HEK293 (cell line): ENCODE measurements at regions not wholly inside any gene's neighbourhood (a gene's known extent, or its start where the extent isn't known, plus 50 kb on each side); places are given as distances from the start of the nearest gene placed in this dataset.

Source experiments
- CTCF ChIA-PET: fragments of 350-600 bp; formaldehyde crosslinking; extraction: SDS; loops from one replicate; lab custom pipeline; 2021; ENCODE audit warnings: antibody characterized with exemption; lab: Yijun Ruan, JAX
- POLR2A ChIA-PET: fragments of 300-600 bp; formaldehyde crosslinking; extraction: SDS; loops from one replicate; lab custom pipeline; 2020; ENCODE audit warnings: antibody characterized with exemption, inconsistent platforms; lab: Yijun Ruan, JAX
- H3K27ac ChIP-seq: fragments of 200-500 bp; sonication (Bioruptor generic); 2 replicates; pipeline ENCODE4 v1.5.1; 2014; ENCODE audit warnings: low read depth, low read length, control low read depth, inconsistent platforms; ENCODE audit errors: extremely low read depth
- H3K36me3 ChIP-seq, 2 experiments: fragments of 200-500 bp in 1 of 2; sonication (Bioruptor generic) in 1 of 2; 1 replicate in 1 of 2; 2 replicates in 1 of 2; pipeline ENCODE4 v1.5.1; 2014 to 2017; ENCODE audit warnings: inconsistent platforms in 2 of 2, low read length in 2 of 2; ENCODE audit not compliant: control insufficient read depth in 2 of 2, insufficient read depth in 1 of 2
- H3K4me1 ChIP-seq: fragments of 200-500 bp; sonication (Bioruptor generic); 2 replicates; pipeline ENCODE4 v1.5.1; 2014; ENCODE audit warnings: mild to moderate bottlenecking, low read length, inconsistent platforms; ENCODE audit not compliant: control insufficient read depth, insufficient read depth
- H3K4me3 ChIP-seq: 2 replicates; pipeline ENCODE4 v1.5.1; 2011; ENCODE audit warnings: low read depth, mild to moderate bottlenecking, control low read depth, low read length, moderate library complexity
- H3K9me3 ChIP-seq: fragments of 200-500 bp; sonication (Bioruptor generic); 2 replicates; pipeline ENCODE4 v1.5.1; 2014; ENCODE audit warnings: low read depth, low read length, inconsistent platforms; ENCODE audit not compliant: control insufficient read depth, insufficient read depth
- BCL11B ChIP-seq: fragments of 450-650 bp; formaldehyde crosslinking; IDR thresholded peaks from 2 replicates; pipeline ENCODE4 v1.5.1; 2016; ENCODE audit warnings: low read depth, missing biosample characterization, missing genetic modification characterization
- KLF10 ChIP-seq: fragments of 450-650 bp; IDR thresholded peaks from 2 replicates; pipeline ENCODE4 v1.5.1; 2018; ENCODE audit warnings: missing biosample characterization, mild to moderate bottlenecking, missing genetic modification characterization
- KLF7 ChIP-seq: fragments of 450-650 bp; formaldehyde crosslinking; IDR thresholded peaks from 2 replicates; pipeline ENCODE4 v1.5.1; 2016; ENCODE audit warnings: missing biosample characterization, missing genetic modification characterization, borderline replicate concordance
- SCRT2 ChIP-seq: fragments of 450-650 bp; formaldehyde crosslinking; IDR thresholded peaks from 2 replicates; pipeline ENCODE4 v1.5.1; 2016; ENCODE audit warnings: missing biosample characterization, missing genetic modification characterization
- SETDB1 ChIP-seq: IDR thresholded peaks from one replicate; pipeline ENCODE4 v1.6.1; 2017; ENCODE audit warnings: mild to moderate bottlenecking, low read length, moderate library complexity, mixed read lengths; ENCODE audit not compliant: insufficient read length
- TSHZ1 ChIP-seq: fragments of 450-650 bp; formaldehyde crosslinking; IDR thresholded peaks from 2 replicates; pipeline ENCODE4 v1.5.1; 2016; ENCODE audit warnings: missing biosample characterization, missing genetic modification characterization, borderline replicate concordance
- ZBTB44 ChIP-seq: fragments of 450-650 bp; IDR thresholded peaks from 2 replicates; pipeline ENCODE4 v1.5.1; 2018; ENCODE audit warnings: missing biosample characterization, mild to moderate bottlenecking, missing genetic modification characterization
- ZBTB48 ChIP-seq: fragments of 450-650 bp; formaldehyde crosslinking; IDR thresholded peaks from 2 replicates; pipeline ENCODE4 v1.5.1; 2016; ENCODE audit warnings: missing biosample characterization, missing genetic modification characterization
- ZBTB6 ChIP-seq: fragments of 450-650 bp; formaldehyde crosslinking; IDR thresholded peaks from 2 replicates; pipeline ENCODE4 v1.5.1; 2017; ENCODE audit warnings: missing biosample characterization, missing genetic modification characterization
- ZFP3 ChIP-seq: fragments of 450-650 bp; formaldehyde crosslinking; IDR thresholded peaks from 2 replicates; pipeline ENCODE4 v1.5.1; 2016; ENCODE audit warnings: low read depth, missing biosample characterization, missing genetic modification characterization
- ZFP41 ChIP-seq: fragments of 450-650 bp; formaldehyde crosslinking; IDR thresholded peaks from 2 replicates; pipeline ENCODE4 v1.5.1; 2016; ENCODE audit warnings: missing biosample characterization, missing genetic modification characterization, borderline replicate concordance
- ZNF140 ChIP-seq: fragments of 450-650 bp; formaldehyde crosslinking; IDR thresholded peaks from 2 replicates; pipeline ENCODE4 v1.5.1; 2016; ENCODE audit warnings: missing biosample characterization, missing genetic modification characterization
- ZNF155 ChIP-seq: fragments of 450-650 bp; formaldehyde crosslinking; IDR thresholded peaks from 2 replicates; pipeline ENCODE4 v1.5.1; 2016; ENCODE audit warnings: missing biosample characterization, missing genetic modification characterization
- ZNF18 ChIP-seq: fragments of 450-650 bp; formaldehyde crosslinking; IDR thresholded peaks from 2 replicates; pipeline ENCODE4 v1.5.1; 2016; ENCODE audit warnings: missing biosample characterization, missing genetic modification characterization
- ZNF19 ChIP-seq: fragments of 450-650 bp; formaldehyde crosslinking; IDR thresholded peaks from 2 replicates; pipeline ENCODE4; 2016; ENCODE audit warnings: missing biosample characterization, missing genetic modification characterization, low read depth
- ZNF274 ChIP-seq, 2 experiments: fragments of 200-500 bp in 1 of 2; fragments of 450-650 bp in 1 of 2; sonication (Bioruptor generic) in 1 of 2; formaldehyde crosslinking in 1 of 2; IDR thresholded peaks; 2 replicates each; pipeline versions ENCODE4 v1.5.1 to v1.6.1; 2014 to 2016; ENCODE audit warnings: borderline replicate concordance in 1 of 2, inconsistent platforms in 1 of 2, low read length in 1 of 2, missing biosample characterization in 1 of 2, missing genetic modification characterization in 1 of 2
- ZNF311 ChIP-seq: fragments of 450-650 bp; formaldehyde crosslinking; IDR thresholded peaks from 2 replicates; pipeline ENCODE4 v1.5.1; 2017; ENCODE audit warnings: missing biosample characterization, missing genetic modification characterization, borderline replicate concordance
- ZNF354C ChIP-seq: fragments of 450-650 bp; formaldehyde crosslinking; IDR thresholded peaks from 2 replicates; pipeline ENCODE4 v1.5.1; 2016; ENCODE audit warnings: missing biosample characterization, missing genetic modification characterization, low read depth, borderline replicate concordance
- ZNF391 ChIP-seq: fragments of 450-650 bp; formaldehyde crosslinking; IDR thresholded peaks from 2 replicates; pipeline ENCODE4 v1.5.1; 2016; ENCODE audit warnings: low read depth, missing biosample characterization, missing genetic modification characterization, borderline replicate concordance
- ZNF548 ChIP-seq: fragments of 450-650 bp; formaldehyde crosslinking; IDR thresholded peaks from 2 replicates; pipeline ENCODE4 v1.5.1; 2016; ENCODE audit warnings: missing biosample characterization, missing genetic modification characterization
- ZNF549 ChIP-seq: fragments of 450-650 bp; IDR thresholded peaks from 2 replicates; pipeline ENCODE4 v1.5.1; 2018; ENCODE audit warnings: missing biosample characterization, missing genetic modification characterization, mild to moderate bottlenecking, inconsistent platforms, moderate library complexity
- ZNF610 ChIP-seq: fragments of 450-650 bp; formaldehyde crosslinking; IDR thresholded peaks from 2 replicates; pipeline ENCODE4 v1.5.1; 2016; ENCODE audit warnings: missing biosample characterization, missing genetic modification characterization, borderline replicate concordance
- ZNF645 ChIP-seq: fragments of 450-650 bp; formaldehyde crosslinking; IDR thresholded peaks from 2 replicates; pipeline ENCODE4; 2016; ENCODE audit warnings: missing biosample characterization, missing genetic modification characterization
- ZNF777 ChIP-seq: fragments of 450-650 bp; formaldehyde crosslinking; IDR thresholded peaks from 2 replicates; pipeline ENCODE4 v1.5.1; 2017; ENCODE audit warnings: missing biosample characterization, missing genetic modification characterization, borderline replicate concordance
- ZNF792 ChIP-seq: fragments of 450-650 bp; formaldehyde crosslinking; IDR thresholded peaks from 2 replicates; pipeline ENCODE4 v1.5.1; 2016; ENCODE audit warnings: missing biosample characterization, missing genetic modification characterization

- no peak for TF ChIP-seq ZNF155 (tag by site-specific recombination)
- no peak for TF ChIP-seq BCL11B (tag by site-specific recombination)
- TF ChIP-seq ZNF777 (tag by site-specific recombination), result no peak
These were observed 745.7 kb downstream of the RFPL4B start (continued) for GRCh38 chr6:113092795-113093194.

GRCh38 chr6:113094779-113095178, 747.6 kb downstream of the RFPL4B start:
- H3K4me1 ChIP-seq, result no peaks in the 10 kb centered on the region
- POLR2A ChIA-PET, result no interaction called here
- TF ChIP-seq ZNF274 (IDR thresholded peaks at IDR 0.05; ENCODE audit: low read length) (no peak), ZNF274 (tag by site-specific recombination; IDR thresholded peaks at IDR 0.05; ENCODE audit: borderline replicate concordance) (no peak), ZNF354C (tag by site-specific recombination) (no peak), ZNF140 (tag by site-specific recombination) (no peak), ZNF155 (tag by site-specific recombination) (no peak), ZBTB6 (tag by site-specific recombination) (no peak), SCRT2 (no peak), KLF10 (tag by site-specific recombination) (no peak), ZNF548 (tag by site-specific recombination) (no peak), ZNF391 (tag by site-specific recombination) (no peak), ZFP3 (tag by site-specific recombination) (no peak), SETDB1 (no peak), ZNF549 (tag by site-specific recombination) (no peak)
- CTCF ChIA-PET, result no interaction called here
- no peaks in the 10 kb centered on the region for H3K9me3 ChIP-seq
- no peak overlapping the region for H3K4me3 ChIP-seq
- H3K27ac ChIP-seq, result no peak overlapping the region
- no peaks in the 10 kb centered on the region for H3K36me3 ChIP-seq

DNA sequence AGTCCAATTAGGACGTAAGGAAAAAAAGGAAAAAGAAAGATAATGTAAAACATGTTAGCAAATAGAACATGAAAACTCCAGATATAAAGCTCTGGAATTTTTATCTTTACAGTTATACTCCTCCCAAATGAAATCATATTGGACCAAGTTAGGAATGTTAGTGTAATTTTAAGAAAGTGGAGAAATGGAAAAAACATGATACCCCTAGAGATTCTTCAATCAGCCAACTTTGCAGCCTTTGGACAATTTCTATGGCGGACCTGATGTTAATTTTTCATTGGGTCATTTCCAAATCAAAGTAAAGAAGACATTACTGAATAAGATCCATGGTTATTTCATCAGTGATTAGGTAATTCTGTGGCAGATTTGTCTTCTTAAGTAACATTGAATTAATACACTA, 748.7 kb downstream of the RFPL4B start:
- Histone ChIP-seq H3K4me3 (no peak overlapping the region), H3K4me1 (no peaks in the 10 kb centered on the region), H3K9me3 (no peaks in the 10 kb centered on the region), H3K36me3 (no peaks in the 10 kb centered on the region), H3K27ac (no peak overlapping the region)
- ChIA-PET CTCF (interaction anchor here (0.6 kb wide), 1 partner anchor 70 kb away, joined by 3 read pairs; no protein-coding TSS in a partner anchor), POLR2A (no interaction called here)
- TF ChIP-seq TSHZ1 (no peak), ZNF792 (tag by site-specific recombination) (no peak), ZBTB44 (tag by site-specific recombination) (no peak), ZBTB48 (tag by site-specific recombination) (no peak), ZNF610 (tag by site-specific recombination) (no peak), KLF7 (no peak), ZFP41 (tag by site-specific recombination) (no peak), ZNF311 (tag by site-specific recombination) (no peak), ZNF645 (tag by site-specific recombination) (no peak), ZNF18 (tag by site-specific recombination) (no peak), ZNF19 (no peak)
